ENCODE measurements at regions not wholly inside any gene's neighbourhood (a gene's known extent, or its start where the extent isn't known, plus 50 kb on each side); places are given as distances from the start of the nearest gene placed in this dataset.

- Histone ChIP-seq H3K4me3 (no peak overlapping the region), H3K27me3 (no peaks in the 10 kb centered on the region), H3K36me3 (no peaks in the 10 kb centered on the region), H3K9me3 (no peaks in the 10 kb centered on the region), H3K4me1 (no peaks in the 10 kb centered on the region), H3K27ac (no peak overlapping the region)
- no peak for TF ChIP-seq POLR2A (IDR thresholded peaks at IDR 0.05)
- no peak for TF ChIP-seq POLR2AphosphoS5 (IDR thresholded peaks at IDR 0.05)
- DNase-seq, result no peak
- 83 to 87% methylated on average over 3 of the region's 3 CpGs for WGBS, 2 donors
- intact Hi-C loops (cut with DNase I), result no loop called here
These were observed 130.5 kb downstream of the CETN3 start for GRCh38 chr5:90279091-90279490.

GRCh38 chr5:90274216-90274615 is 135.3 kb downstream of the CETN3 start:
- H3K27ac ChIP-seq, result no peak overlapping the region
- TF ChIP-seq POLR2A (IDR thresholded peaks at IDR 0.05) (no peak), CTCF (IDR thresholded peaks at IDR 0.05) (no peak), POLR2AphosphoS5 (IDR thresholded peaks at IDR 0.05) (no peak), EP300 (IDR thresholded peaks at IDR 0.05) (no peak)
- 89 to 91% methylated on average over 2 of the region's 2 CpGs for WGBS, 2 donors

GRCh38 chr5:90267646-90268045 is 141.9 kb downstream of the CETN3 start:
- no peaks in the 10 kb centered on the region for H3K9me3 ChIP-seq
- H3K27ac ChIP-seq, result no peak overlapping the region
- H3K27me3 ChIP-seq, result no peaks in the 10 kb centered on the region
- intact Hi-C loops (cut with DNase I), result no loop called here
- H3K36me3 ChIP-seq, result no peaks in the 10 kb centered on the region
- DNase-seq, result no peak
- TF ChIP-seq EP300 (IDR thresholded peaks at IDR 0.05) (no peak), POLR2A (IDR thresholded peaks at IDR 0.05) (no peak), CTCF (IDR thresholded peaks at IDR 0.05) (no peak), POLR2AphosphoS5 (IDR thresholded peaks at IDR 0.05) (no peak)
- peaks cover 0 to 6% (median 3%) of the 10 kb centered on the region in 4 donors for H3K4me1 ChIP-seq
- 89 to 91% methylated on average over 8 of the region's 8 CpGs for WGBS, 2 donors
- no peak overlapping the region for H3K4me3 ChIP-seq

More at GRCh38 chr5:90274216-90274615, 135.3 kb downstream of the CETN3 start:
- no peaks in the 10 kb centered on the region for H3K36me3 ChIP-seq
- no peak overlapping the region for H3K4me3 ChIP-seq
- H3K9me3 ChIP-seq, result no peaks in the 10 kb centered on the region
- no peak for DNase-seq
- H3K4me1 ChIP-seq, result no peaks in the 10 kb centered on the region
- intact Hi-C loops (cut with DNase I), result no loop called here
- H3K27me3 ChIP-seq, result no peaks in the 10 kb centered on the region

GRCh38 chr5:90265545-90265857 is 144.1 kb downstream of the CETN3 start:
- H3K4me3 ChIP-seq, result no peak overlapping the region
- DNase-seq, result no peak
- no peaks in the 10 kb centered on the region for H3K9me3 ChIP-seq
- H3K27ac ChIP-seq, result no peak overlapping the region
- intact Hi-C loops (cut with DNase I), result loop anchor here (2.0 kb wide), 1 partner anchor 1537 kb away; no protein-coding TSS in a partner anchor
- H3K27me3 ChIP-seq, result no peaks in the 10 kb centered on the region
- TF ChIP-seq POLR2A (IDR thresholded peaks at IDR 0.05) (no peak), EP300 (IDR thresholded peaks at IDR 0.05) (no peak), CTCF (IDR thresholded peaks at IDR 0.05) (no peak), POLR2AphosphoS5 (IDR thresholded peaks at IDR 0.05) (no peak)
- H3K36me3 ChIP-seq, result no peaks in the 10 kb centered on the region
- WGBS, 2 donors, result 0 to 8% methylated on average over 1 of the region's 1 CpG
- peaks cover 0 to 6% (median 3%) of the 10 kb centered on the region in 4 donors for H3K4me1 ChIP-seq

- H3K27ac ChIP-seq, result no peak overlapping the region
- H3K4me3 ChIP-seq, result no peak overlapping the region
- H3K9me3 ChIP-seq, result no peaks in the 10 kb centered on the region
- 28 to 29% methylated on average over 9 of the region's 9 CpGs for WGBS, 2 donors
- DNase-seq, result peak; percentile 65
- intact Hi-C loops (cut with DNase I), result loop anchor here (2.0 kb wide), 1 partner anchor 1536 kb away; no protein-coding TSS in a partner anchor
- no peaks in the 10 kb centered on the region for H3K27me3 ChIP-seq
- TF ChIP-seq POLR2A (IDR thresholded peaks at IDR 0.05) (no peak), CTCF (IDR thresholded peaks at IDR 0.05) (peak in 3 of 4 experiments; percentile 69 to 89 (median 70))
- H3K4me1 ChIP-seq, result peaks cover 0 to 6% (median 3%) of the 10 kb centered on the region in 4 donors
- no peaks in the 10 kb centered on the region for H3K36me3 ChIP-seq
These were observed 144.6 kb downstream of the CETN3 start for GRCh38 chr5:90264689-90265544.
